Prostate gland (tissue), 2 donors: ENCODE measurements at regions not wholly inside any gene's neighbourhood (a gene's known extent, or its start where the extent isn't known, plus 50 kb on each side); places are given as distances from the start of the nearest gene placed in this dataset.

Experiments
- CTCF ChIP-seq, 4 experiments: fragments of 200-600 bp in 2 of 4; fragments of 450-650 bp in 2 of 4; sonication (generic) in 2 of 4; IDR thresholded peaks; 1 replicate in 3 of 4; 2 replicates in 1 of 4; pipeline ENCODE4 v1.5.1; 2016 to 2019; ENCODE audit warnings: antibody characterized with exemption in 4 of 4, mild to moderate bottlenecking in 2 of 4, moderate library complexity in 2 of 4
- POLR2A ChIP-seq: fragments of 450-650 bp; IDR thresholded peaks from one replicate; pipeline ENCODE4 v1.6.1; 2016; ENCODE audit warnings: antibody characterized with exemption, mild to moderate bottlenecking
- POLR2AphosphoS5 ChIP-seq: sonication (generic); formaldehyde crosslinking; IDR thresholded peaks from one replicate; pipeline ENCODE4 v1.6.1; 2017; ENCODE audit warnings: antibody characterized with exemption

DNA sequence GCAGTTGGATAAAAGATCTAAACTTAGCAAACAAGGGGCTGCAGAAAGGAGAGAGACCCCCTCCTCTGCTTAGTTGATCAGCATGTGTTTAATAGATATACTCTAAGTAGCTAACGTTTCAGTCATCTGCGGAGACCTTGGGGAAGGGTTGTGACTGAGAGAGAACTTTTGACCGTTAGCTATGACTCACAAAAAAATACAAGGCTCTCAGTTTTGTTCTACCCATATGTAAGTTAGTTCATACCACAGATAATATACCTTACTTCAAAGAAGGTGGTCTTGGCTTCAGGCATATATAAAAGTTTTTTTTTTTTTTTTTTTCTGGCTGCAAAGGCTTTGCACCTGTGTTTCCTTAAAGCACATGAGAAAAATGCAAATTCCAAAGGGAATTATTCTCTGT lies 258.9 kb downstream of the GJA1 start:
- TF ChIP-seq CTCF (IDR thresholded peaks at IDR 0.05) (no peak), POLR2A (no peak), POLR2AphosphoS5 (no peak)
